RWPE1 (cell line): ENCODE measurements at regions not wholly inside any gene's neighbourhood (a gene's known extent, or its start where the extent isn't known, plus 50 kb on each side); places are given as distances from the start of the nearest gene placed in this dataset.

Experiments used
- CTCF ChIA-PET: fragments of 350-600 bp; sonication (Branson Sonifier 250); formaldehyde crosslinking; extraction: SDS; loops from one replicate; lab custom pipeline; 2021; lab: Yijun Ruan, JAX
- POLR2A ChIA-PET: fragments of 400-600 bp; formaldehyde crosslinking; extraction: SDS; loops from one replicate; lab custom pipeline; 2020; ENCODE audit warnings: antibody characterized with exemption; ENCODE audit not compliant: low non-redundant PET; lab: Yijun Ruan, JAX
- DNase-seq: peaks from one replicate; pipeline ENCODE4 v3.0.0; 2012; ENCODE audit warnings: low spot score
- H3K27ac ChIP-seq: fragments of 450-650 bp; 2 replicates; pipeline ENCODE4 v1.5.1; 2017
- CTCF ChIP-seq: fragments of 450-650 bp; conservative IDR thresholded peaks from 2 replicates; pipeline ENCODE4 v1.5.1; 2017; ENCODE audit warnings: low read depth, mild to moderate bottlenecking

GRCh38 chr5:124514956-124515355, 231.5 kb downstream of the ZNF608 start:
- ChIA-PET POLR2A (no interaction called here), CTCF (no interaction called here)
- no peak for TF ChIP-seq CTCF
- no peak overlapping the region for H3K27ac ChIP-seq
- DNase-seq: no peak

GRCh38 chr5:124512952-124513632, 233.3 kb downstream of the ZNF608 start:
- H3K27ac ChIP-seq: no peak overlapping the region
- no peak for DNase-seq
- CTCF ChIA-PET: no interaction called here
- TF ChIP-seq CTCF: no peak
- POLR2A ChIA-PET: no interaction called here

GRCh38 chr5:124512236-124512635, 234.2 kb downstream of the ZNF608 start:
- ChIA-PET CTCF (interaction anchor here (0.6 kb wide), 1 partner anchor 214 kb away, joined by 8 read pairs; no protein-coding TSS in a partner anchor), POLR2A (no interaction called here)

GRCh38 chr5:124511791-124512190, 234.6 kb downstream of the ZNF608 start:
- DNase-seq: no peak
- H3K27ac ChIP-seq: no peak overlapping the region
- ChIA-PET POLR2A (no interaction called here), CTCF (no interaction called here)
- TF ChIP-seq CTCF: no peak

More at GRCh38 chr5:124512236-124512635, 234.2 kb downstream of the ZNF608 start:
- no peak overlapping the region for H3K27ac ChIP-seq
- DNase-seq: no peak
- TF ChIP-seq CTCF: no peak

GRCh38 chr5:124507688-124508087, 238.8 kb downstream of the ZNF608 start:
- POLR2A ChIA-PET: no interaction called here

More at GRCh38 chr5:124507688-124508087, 238.8 kb downstream of the ZNF608 start:
- no peak overlapping the region for H3K27ac ChIP-seq
- no peak for DNase-seq
- no peak for TF ChIP-seq CTCF
- CTCF ChIA-PET: no interaction called here
